ENCODE measurements at regions not wholly inside any gene's neighbourhood (a gene's known extent, or its start where the extent isn't known, plus 50 kb on each side); places are given as distances from the start of the nearest gene placed in this dataset.

- Histone ChIP-seq H3K27ac (no peak overlapping the region), H3K9me3 (no peaks in the 10 kb centered on the region), H3K4me3 (no peak overlapping the region), H3K4me1 (no peaks in the 10 kb centered on the region), H3K36me3 (no peaks in the 10 kb centered on the region), H3K27me3 (ENCODE audit: low read depth) (peaks cover 8% of the 10 kb centered on the region)
- DNase-seq: no peak
- intact Hi-C loops (cut with DNase I): no loop called here
- ATAC-seq: no peak
- TF ChIP-seq CTCF (IDR thresholded peaks at IDR 0.05): no peak
Observed at GRCh38 chr20:41889126-41889843, 271.1 kb upstream of the CHD6 start.

DNA sequence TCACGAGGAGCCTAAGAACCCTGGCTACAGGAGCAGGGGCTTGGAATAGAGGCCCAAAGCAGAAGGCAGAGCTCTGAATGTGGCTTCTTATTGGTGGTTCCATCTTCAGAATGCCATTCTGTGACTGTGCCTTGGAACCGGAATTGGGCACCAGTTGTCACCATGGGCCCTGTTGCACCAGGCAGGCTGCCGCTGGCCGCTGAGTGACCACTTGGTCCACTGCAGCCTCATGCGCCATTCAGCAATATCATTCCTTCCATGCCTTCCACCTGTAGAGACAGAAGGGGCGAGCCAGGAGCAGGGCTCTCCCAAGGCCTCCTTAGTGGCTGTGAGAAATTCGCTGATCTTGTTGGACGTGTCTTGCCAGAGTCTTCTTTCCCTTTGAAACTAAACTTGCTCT, 270.3 kb upstream of the CHD6 start:
- H3K4me1 ChIP-seq: no peaks in the 10 kb centered on the region
- H3K36me3 ChIP-seq: no peaks in the 10 kb centered on the region
- intact Hi-C loops (cut with DNase I): no loop called here
- no peak overlapping the region for H3K27ac ChIP-seq
- H3K9me3 ChIP-seq: no peaks in the 10 kb centered on the region
- ATAC-seq (no peak), DNase-seq (no peak)
- H3K27me3 ChIP-seq (ENCODE audit: low read depth): peaks cover 8% of the 10 kb centered on the region
- no peak for TF ChIP-seq CTCF (IDR thresholded peaks at IDR 0.05)
- H3K4me3 ChIP-seq: no peak overlapping the region

- no peak for ATAC-seq
- intact Hi-C loops (cut with DNase I): no loop called here
- no peak for TF ChIP-seq CTCF (IDR thresholded peaks at IDR 0.05)
Observed at GRCh38 chr20:41887500-41887899, 269.3 kb upstream of the CHD6 start.

GRCh38 chr20:41881466-41882046, 263.4 kb upstream of the CHD6 start:
- intact Hi-C loops (cut with DNase I): no loop called here
- Histone ChIP-seq H3K36me3 (no peaks in the 10 kb centered on the region), H3K9me3 (no peaks in the 10 kb centered on the region), H3K4me1 (no peaks in the 10 kb centered on the region), H3K27me3 (ENCODE audit: low read depth) (peaks cover 4% of the 10 kb centered on the region), H3K27ac (no peak overlapping the region), H3K4me3 (no peak overlapping the region)
- DNase-seq (no peak), ATAC-seq (no peak)
- no peak for TF ChIP-seq CTCF (IDR thresholded peaks at IDR 0.05)

More at GRCh38 chr20:41887500-41887899, 269.3 kb upstream of the CHD6 start:
- DNase-seq: no peak
- Histone ChIP-seq H3K4me3 (no peak overlapping the region), H3K27ac (no peak overlapping the region), H3K27me3 (ENCODE audit: low read depth) (peaks cover 8% of the 10 kb centered on the region), H3K4me1 (no peaks in the 10 kb centered on the region), H3K36me3 (no peaks in the 10 kb centered on the region), H3K9me3 (no peaks in the 10 kb centered on the region)

DNA sequence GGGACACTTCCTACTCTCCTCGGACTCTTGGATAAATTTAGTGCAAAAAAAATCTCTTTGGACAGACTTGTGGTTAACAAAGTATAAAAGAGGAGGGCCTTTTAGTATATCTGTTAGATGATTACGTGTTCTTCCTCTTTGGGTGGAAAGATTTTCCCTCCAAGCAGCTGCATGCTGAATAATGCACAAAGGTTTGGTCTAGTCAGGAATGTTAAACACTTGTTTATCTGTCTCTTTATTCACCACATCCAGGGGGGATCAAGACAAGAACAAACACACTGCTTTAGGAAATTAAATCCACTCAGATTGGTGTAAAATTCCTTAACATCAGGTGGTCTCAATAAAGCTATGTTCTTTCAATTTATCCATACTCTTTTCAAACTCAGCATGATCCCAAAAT, 260.9 kb upstream of the CHD6 start:
- Histone ChIP-seq H3K27me3 (ENCODE audit: low read depth) (peaks cover 2% of the 10 kb centered on the region), H3K27ac (no peak overlapping the region), H3K9me3 (no peaks in the 10 kb centered on the region), H3K4me1 (no peaks in the 10 kb centered on the region), H3K36me3 (no peaks in the 10 kb centered on the region), H3K4me3 (no peak overlapping the region)
- DNase-seq: no peak
- ATAC-seq: no peak
- TF ChIP-seq CTCF (IDR thresholded peaks at IDR 0.05): no peak
- intact Hi-C loops (cut with DNase I): no loop called here
